ENCODE measurements at regions not wholly inside any gene's neighbourhood (a gene's known extent, or its start where the extent isn't known, plus 50 kb on each side); places are given as distances from the start of the nearest gene placed in this dataset.

GRCh38 chr2:120785228-120785966 lies 49.7 kb downstream of the GLI2 start:
- no peak for TF ChIP-seq CTCF (IDR thresholded peaks at IDR 0.05; ENCODE audit: extremely low read depth in 1 of 2, insufficient read depth in 1 of 2, low read depth in 1 of 2, low read length in 2 of 2)
- no peak for TF ChIP-seq POLR2A (IDR thresholded peaks at IDR 0.05; ENCODE audit: low read depth, low read length)
- TF ChIP-seq MAX (IDR thresholded peaks at IDR 0.05; ENCODE audit: insufficient read depth, insufficient read length), result no peak
- no peak for TF ChIP-seq POLR2AphosphoS5 (IDR thresholded peaks at IDR 0.05; ENCODE audit: insufficient read depth, low read depth, low read length)
